Trophoblast cell (in vitro differentiated cells and primary cell): ENCODE measurements at regions not wholly inside any gene's neighbourhood (a gene's known extent, or its start where the extent isn't known, plus 50 kb on each side); places are given as distances from the start of the nearest gene placed in this dataset.

Experiments
- DNase-seq, 2 donors: peaks; one replicate each; pipeline ENCODE4 v3.0.0-alpha.2; 2016
- H2AFZ ChIP-seq: 2 replicates; pipeline ENCODE4 v1.6.1; 2013; ENCODE audit warnings: low read length, moderate library complexity, mild to moderate bottlenecking; ENCODE audit not compliant: insufficient read depth, poor library complexity
- H2AK5ac ChIP-seq: 2 replicates; pipeline ENCODE4 v1.6.1; 2013; ENCODE audit warnings: mild to moderate bottlenecking, low read length
- H2BK120ac ChIP-seq: 2 replicates; pipeline ENCODE4 v1.6.1; 2013; ENCODE audit warnings: low read length, mild to moderate bottlenecking, moderate library complexity; ENCODE audit not compliant: insufficient read depth, poor library complexity
- H2BK12ac ChIP-seq: 2 replicates; pipeline ENCODE4 v1.6.1; 2013; ENCODE audit warnings: mild to moderate bottlenecking, low read length, moderate library complexity
- H2BK5ac ChIP-seq: 2 replicates; pipeline ENCODE4 v1.6.1; 2013; ENCODE audit warnings: low read length, low read depth, moderate library complexity, mild to moderate bottlenecking; ENCODE audit not compliant: poor library complexity
- H3K14ac ChIP-seq: 2 replicates; pipeline ENCODE4 v1.6.1; 2013; ENCODE audit warnings: mild to moderate bottlenecking, low read length
- H3K18ac ChIP-seq: 2 replicates; pipeline ENCODE4 v1.6.1; 2013; ENCODE audit warnings: mild to moderate bottlenecking, low read length
- H3K23ac ChIP-seq: 2 replicates; pipeline ENCODE4 v1.6.1; 2013; ENCODE audit warnings: low read length
- H3K27ac ChIP-seq: 2 replicates; pipeline ENCODE4 v1.5.1; 2013; ENCODE audit warnings: low read depth, mild to moderate bottlenecking, inconsistent platforms, low read length, moderate library complexity
- H3K27me3 ChIP-seq: 2 replicates; pipeline ENCODE4 v1.6.1; 2013; ENCODE audit warnings: inconsistent platforms, mild to moderate bottlenecking, low read length, moderate library complexity; ENCODE audit not compliant: insufficient read depth
- H3K36me3 ChIP-seq, 2 experiments: 1 replicate in 1 of 2; 2 replicates in 1 of 2; pipeline ENCODE4 v1.6.1; 2013; ENCODE audit warnings: low read length in 2 of 2, mild to moderate bottlenecking in 2 of 2, moderate library complexity in 1 of 2; ENCODE audit not compliant: insufficient read depth in 2 of 2, control insufficient read depth in 1 of 2
- H3K4ac ChIP-seq: 2 replicates; pipeline ENCODE4 v1.6.1; 2013; ENCODE audit warnings: low read depth, mild to moderate bottlenecking, low read length, moderate library complexity
- H3K4me1 ChIP-seq, 2 experiments: 1 replicate in 1 of 2; 2 replicates in 1 of 2; pipeline ENCODE4 v1.6.1; 2013; ENCODE audit warnings: low read length in 2 of 2, mild to moderate bottlenecking in 2 of 2, moderate library complexity in 1 of 2; ENCODE audit not compliant: insufficient read depth in 2 of 2, control insufficient read depth in 1 of 2
- H3K4me2 ChIP-seq: 2 replicates; pipeline ENCODE4 v1.6.1; 2013; ENCODE audit warnings: inconsistent platforms, mild to moderate bottlenecking, low read length, moderate library complexity
- H3K4me3 ChIP-seq: 2 replicates; pipeline ENCODE4 v1.5.1; 2013; ENCODE audit warnings: mild to moderate bottlenecking, low read depth, low read length, inconsistent platforms
- H3K79me1 ChIP-seq: one replicate; pipeline ENCODE4 v1.6.1; 2013; ENCODE audit warnings: low read length
- H3K79me2 ChIP-seq: 2 replicates; pipeline ENCODE4 v1.6.1; 2013; ENCODE audit warnings: low read length, mild to moderate bottlenecking; ENCODE audit not compliant: control insufficient read depth, insufficient read depth, poor library complexity
- H3K9ac ChIP-seq: 2 replicates; pipeline ENCODE4 v1.6.1; 2013; ENCODE audit warnings: mild to moderate bottlenecking, low read length
- H3K9me3 ChIP-seq: 2 replicates; pipeline ENCODE4 v1.6.1; 2013; ENCODE audit warnings: low read depth, mild to moderate bottlenecking, control low read depth, inconsistent platforms, low read length; ENCODE audit not compliant: insufficient read depth
- H4K12ac ChIP-seq: 2 replicates; pipeline ENCODE4 v1.6.1; 2013; ENCODE audit warnings: low read depth, mild to moderate bottlenecking, low read length, moderate library complexity
- H4K8ac ChIP-seq: 2 replicates; pipeline ENCODE4 v1.6.1; 2013; ENCODE audit warnings: low read depth, mild to moderate bottlenecking, low read length, moderate library complexity
- H4K91ac ChIP-seq: one replicate; pipeline ENCODE4 v1.6.1; 2013; ENCODE audit warnings: low read depth, mild to moderate bottlenecking, low read length, moderate library complexity
- WGBS: extraction: QIAGEN DNeasy Blood & Tissue Kit; methylation state at CpG from one replicate; pipeline ENCODE4 v1.1.7; 2013; ENCODE audit warnings: missing lambda C conversion rate; ENCODE audit not compliant: insufficient read length, insufficient coverage; ENCODE audit errors: extremely low coverage; 5-methylcytosine and 5-hydroxymethylcytosine counted together

- Histone ChIP-seq H4K91ac (no peak overlapping the region), H3K36me3 (no peaks in the 10 kb centered on the region), H2BK12ac (no peak overlapping the region), H3K79me1 (no peaks in the 10 kb centered on the region), H3K4me3 (no peak overlapping the region), H3K18ac (no peak overlapping the region), H2BK5ac (no peak overlapping the region), H3K14ac (no peak overlapping the region), H2BK120ac (no peak overlapping the region), H3K27ac (no peak overlapping the region), H3K4me1 (no peaks in the 10 kb centered on the region), H3K9me3 (peaks cover 1% of the 10 kb centered on the region), H3K9ac (no peak overlapping the region), H2AFZ (no peak overlapping the region), H3K4me2 (no peak overlapping the region), H3K27me3 (no peaks in the 10 kb centered on the region), H3K23ac (no peak overlapping the region), H4K12ac (no peak overlapping the region), H2AK5ac (no peak overlapping the region), H3K4ac (no peak overlapping the region), H4K8ac (no peak overlapping the region), H3K79me2 (no peaks in the 10 kb centered on the region)
- DNase-seq = no peak
- no CpG with 5 or more reads among the region's 1 CpG for WGBS
These were observed 55.3 kb upstream of the PRELP start for GRCh38 chr1:203420263-203420662.

- Histone ChIP-seq H3K79me2 (no peaks in the 10 kb centered on the region), H3K79me1 (no peaks in the 10 kb centered on the region), H3K9ac (no peak overlapping the region), H2BK5ac (no peak overlapping the region), H3K23ac (no peak overlapping the region), H3K4me3 (no peak overlapping the region), H2BK12ac (no peak overlapping the region), H3K27ac (no peak overlapping the region), H3K18ac (no peak overlapping the region), H2BK120ac (no peak overlapping the region), H3K4me1 (no peaks in the 10 kb centered on the region), H3K14ac (no peak overlapping the region), H4K8ac (no peak overlapping the region), H3K4ac (no peak overlapping the region), H3K36me3 (no peaks in the 10 kb centered on the region), H4K12ac (no peak overlapping the region), H4K91ac (no peak overlapping the region), H3K27me3 (no peaks in the 10 kb centered on the region), H2AK5ac (no peak overlapping the region), H3K4me2 (no peak overlapping the region), H2AFZ (no peak overlapping the region), H3K9me3 (peaks cover 1% of the 10 kb centered on the region)
- no peak for DNase-seq
These were observed 54.4 kb upstream of the PRELP start for GRCh38 chr1:203421246-203421645.

- Histone ChIP-seq H4K91ac (no peak overlapping the region), H2BK12ac (no peak overlapping the region), H3K18ac (no peak overlapping the region), H2AFZ (no peak overlapping the region), H3K27me3 (no peaks in the 10 kb centered on the region), H3K36me3 (no peaks in the 10 kb centered on the region), H3K27ac (no peak overlapping the region), H3K4me2 (no peak overlapping the region), H3K9ac (no peak overlapping the region), H4K12ac (no peak overlapping the region), H3K4ac (no peak overlapping the region), H2BK5ac (no peak overlapping the region), H3K79me1 (no peaks in the 10 kb centered on the region), H2BK120ac (no peak overlapping the region), H3K79me2 (no peaks in the 10 kb centered on the region), H3K4me1 (no peaks in the 10 kb centered on the region), H3K23ac (no peak overlapping the region), H3K14ac (no peak overlapping the region), H3K9me3 (peaks cover 1% of the 10 kb centered on the region), H3K4me3 (no peak overlapping the region), H4K8ac (no peak overlapping the region), H2AK5ac (no peak overlapping the region)
- WGBS = no CpG with 5 or more reads among the region's 6 CpGs
- no peak for DNase-seq
These were observed 53.5 kb upstream of the PRELP start for GRCh38 chr1:203422116-203422515.

- Histone ChIP-seq H3K79me2 (no peaks in the 10 kb centered on the region), H4K12ac (no peak overlapping the region), H3K27me3 (no peaks in the 10 kb centered on the region), H3K36me3 (no peaks in the 10 kb centered on the region), H3K14ac (no peak overlapping the region), H2BK5ac (no peak overlapping the region), H3K18ac (no peak overlapping the region), H2AK5ac (no peak overlapping the region), H4K8ac (no peak overlapping the region), H3K9me3 (peaks cover 1% of the 10 kb centered on the region), H3K23ac (no peak overlapping the region), H3K4me1 (no peaks in the 10 kb centered on the region), H3K9ac (no peak overlapping the region), H4K91ac (no peak overlapping the region), H3K27ac (no peak overlapping the region), H3K4me2 (no peak overlapping the region), H3K79me1 (no peaks in the 10 kb centered on the region), H2BK12ac (no peak overlapping the region), H2AFZ (no peak overlapping the region), H3K4ac (no peak overlapping the region), H3K4me3 (no peak overlapping the region), H2BK120ac (no peak overlapping the region)
- no peak for DNase-seq
- no CpG with 5 or more reads among the region's 2 CpGs for WGBS
These were observed 53.0 kb upstream of the PRELP start for GRCh38 chr1:203422656-203423055.
